ENCODE measurements at regions not wholly inside any gene's neighbourhood (a gene's known extent, or its start where the extent isn't known, plus 50 kb on each side); places are given as distances from the start of the nearest gene placed in this dataset.
"Not testable (repeated sequence)": the region's sequence is repeated elsewhere in the genome, so short reads cannot be mapped to it uniquely, and the experiment has no call there.

DNA sequence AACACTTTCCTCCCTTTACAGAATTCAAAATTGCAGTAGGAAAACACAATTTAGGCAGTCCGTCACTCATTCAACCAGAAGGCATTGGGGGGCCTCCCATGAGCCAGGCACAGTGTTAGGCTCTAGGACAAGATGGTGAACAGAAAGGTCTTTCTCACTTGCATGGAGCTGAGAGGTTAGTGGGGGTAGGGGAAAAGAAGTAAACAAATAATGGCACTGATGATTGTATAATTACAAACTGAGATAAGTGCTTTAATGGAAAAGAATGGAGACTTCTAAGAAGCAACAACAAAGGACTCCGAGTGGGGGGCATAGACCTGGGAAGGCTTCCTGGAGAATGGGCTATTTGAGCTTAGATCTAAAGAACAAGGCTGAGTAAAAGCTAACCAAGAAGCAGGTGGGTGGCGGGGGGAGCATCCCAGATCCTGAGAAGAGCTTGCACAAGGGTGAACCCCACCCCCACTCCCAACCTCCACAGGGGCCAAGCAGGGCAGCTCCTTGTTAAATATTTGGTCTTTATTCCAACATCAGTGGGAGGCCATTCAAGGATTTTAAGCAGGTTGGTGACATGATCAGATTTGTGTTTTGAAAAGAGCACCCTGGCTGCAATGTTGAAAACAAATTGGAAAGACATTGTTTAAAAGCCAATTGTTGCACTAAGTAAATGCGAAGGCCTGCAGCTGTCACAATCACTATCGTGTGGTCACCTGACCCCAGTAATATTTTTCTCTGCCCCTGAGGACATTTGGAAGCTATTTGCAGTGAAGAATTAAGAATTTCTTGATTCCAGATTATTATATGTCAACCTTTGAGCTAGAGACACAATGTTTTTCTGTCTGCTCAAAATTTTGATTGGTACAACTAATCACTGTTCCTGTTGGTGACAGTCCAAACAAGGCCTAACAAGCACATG is 73.9 kb upstream of the EFNA5 start:
- peaks cover 6% of the 10 kb centered on the region for H3K9me3 ChIP-seq (ENCODE audit: control insufficient read depth, insufficient read depth, low read depth, low read length)
- no peaks in the 10 kb centered on the region for H3K27me3 ChIP-seq (ENCODE audit: control insufficient read depth, insufficient read depth, low read length)
- no peaks in the 10 kb centered on the region for H3K36me3 ChIP-seq (ENCODE audit: control insufficient read depth, insufficient read depth, low read length)
- H3K4me3 ChIP-seq (ENCODE audit: low read depth, low read length) = no peak overlapping the region
- H3K9ac ChIP-seq (ENCODE audit: low read length) = no peak overlapping the region
- H3K4me1 ChIP-seq (ENCODE audit: control insufficient read depth, insufficient read depth, low read length) = 0 out of 2 replicates have a peak, but pooled peaks cover 16% of the 10 kb centered on the region
- no peak overlapping the region for H3K27ac ChIP-seq (ENCODE audit: low read depth, low read length)

DNA sequence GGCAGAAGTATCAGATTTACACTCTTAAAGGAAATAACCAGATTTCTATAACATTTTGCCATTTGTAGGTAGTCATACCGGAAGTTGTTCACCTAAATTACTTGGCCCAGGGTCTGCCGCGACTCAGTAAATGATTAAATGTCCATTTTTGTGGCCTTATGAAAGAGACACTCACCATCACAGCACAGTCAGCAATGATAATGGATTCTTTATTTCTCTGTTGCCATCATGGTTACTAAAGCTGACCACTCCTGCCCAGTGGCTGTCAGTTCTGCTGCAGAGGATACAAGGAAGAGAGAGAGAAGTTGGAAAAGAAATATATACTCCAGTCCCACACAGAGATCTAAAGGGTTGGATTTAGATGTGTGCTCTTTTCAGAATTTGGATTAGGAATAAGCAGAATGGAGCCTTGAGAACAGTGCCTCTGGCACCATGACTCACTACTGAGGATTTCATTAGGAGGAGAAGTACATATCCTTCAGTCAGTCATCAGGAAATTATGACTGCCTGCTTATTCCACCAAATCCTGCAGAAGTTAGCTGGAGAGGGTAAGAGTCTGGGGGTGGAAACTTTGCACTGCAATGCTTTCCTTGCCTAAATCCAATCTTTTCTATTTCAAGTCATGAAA is 72.8 kb upstream of the EFNA5 start:
- Histone ChIP-seq H3K9me3 (ENCODE audit: control insufficient read depth, insufficient read depth, low read depth, low read length) (peaks cover 6% of the 10 kb centered on the region), H3K4me1 (ENCODE audit: control insufficient read depth, insufficient read depth, low read length) (0 out of 2 replicates have a peak, but pooled peaks cover 16% of the 10 kb centered on the region), H3K4me3 (ENCODE audit: low read depth, low read length) (no peak overlapping the region), H3K36me3 (ENCODE audit: control insufficient read depth, insufficient read depth, low read length) (no peaks in the 10 kb centered on the region), H3K27me3 (ENCODE audit: control insufficient read depth, insufficient read depth, low read length) (no peaks in the 10 kb centered on the region), H3K27ac (ENCODE audit: low read depth, low read length) (no peak overlapping the region), H3K9ac (ENCODE audit: low read length) (no peak overlapping the region)

DNA sequence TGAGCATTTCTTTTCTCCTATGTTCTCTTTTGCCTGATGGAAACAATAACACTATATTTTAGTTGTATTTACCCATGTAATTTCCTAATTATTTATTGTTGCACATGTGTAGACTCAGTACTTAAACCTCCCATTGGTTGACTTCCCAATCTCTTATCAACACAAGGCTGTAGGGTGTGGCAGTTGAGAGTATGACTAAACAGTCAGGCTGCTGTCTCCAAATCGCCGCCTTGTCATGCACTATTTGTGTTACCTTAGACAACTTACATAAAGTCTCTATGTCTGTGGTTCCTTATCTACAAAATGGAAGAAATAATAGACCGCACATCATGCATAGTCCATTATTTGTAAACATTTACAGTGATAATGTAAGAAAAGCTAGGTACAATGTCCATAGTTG is 68.9 kb upstream of the EFNA5 start:
- Histone ChIP-seq H3K4me1 (ENCODE audit: control insufficient read depth, insufficient read depth, low read length) (0 out of 2 replicates have a peak, but pooled peaks cover 4% of the 10 kb centered on the region), H3K27ac (ENCODE audit: low read depth, low read length) (no peak overlapping the region), H3K4me3 (ENCODE audit: low read depth, low read length) (no peak overlapping the region), H3K27me3 (ENCODE audit: control insufficient read depth, insufficient read depth, low read length) (no peaks in the 10 kb centered on the region), H3K9me3 (ENCODE audit: control insufficient read depth, insufficient read depth, low read depth, low read length) (peaks cover 6% of the 10 kb centered on the region), H3K36me3 (ENCODE audit: control insufficient read depth, insufficient read depth, low read length) (no peaks in the 10 kb centered on the region), H3K9ac (ENCODE audit: low read length) (no peak overlapping the region)

DNA sequence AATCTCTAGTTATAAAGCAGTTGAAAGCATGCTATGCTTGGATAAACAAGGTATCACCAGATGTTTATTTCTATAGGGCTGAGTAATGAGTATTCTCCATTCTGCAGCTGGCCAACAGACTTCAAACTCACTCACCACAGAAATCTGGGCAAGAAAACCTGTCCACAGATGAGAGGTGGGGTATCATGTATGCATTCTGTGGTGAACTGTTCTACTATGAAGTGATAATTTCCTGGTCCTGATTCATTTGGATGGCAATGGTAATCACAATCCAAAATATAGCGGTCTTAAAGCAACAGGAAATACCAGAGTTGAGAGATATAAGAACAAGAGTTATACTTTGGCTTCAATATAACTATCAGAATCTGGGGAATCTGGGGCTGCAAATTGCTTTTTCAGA is 65.9 kb upstream of the EFNA5 start:
- Histone ChIP-seq H3K27ac (ENCODE audit: low read depth, low read length) (no peak overlapping the region), H3K36me3 (ENCODE audit: control insufficient read depth, insufficient read depth, low read length) (no peaks in the 10 kb centered on the region), H3K4me1 (ENCODE audit: control insufficient read depth, insufficient read depth, low read length) (no peaks in the 10 kb centered on the region), H3K9ac (ENCODE audit: low read length) (no peak overlapping the region), H3K4me3 (ENCODE audit: low read depth, low read length) (no peak overlapping the region), H3K9me3 (ENCODE audit: control insufficient read depth, insufficient read depth, low read depth, low read length) (peaks cover 4% of the 10 kb centered on the region), H3K27me3 (ENCODE audit: control insufficient read depth, insufficient read depth, low read length) (no peaks in the 10 kb centered on the region)

DNA sequence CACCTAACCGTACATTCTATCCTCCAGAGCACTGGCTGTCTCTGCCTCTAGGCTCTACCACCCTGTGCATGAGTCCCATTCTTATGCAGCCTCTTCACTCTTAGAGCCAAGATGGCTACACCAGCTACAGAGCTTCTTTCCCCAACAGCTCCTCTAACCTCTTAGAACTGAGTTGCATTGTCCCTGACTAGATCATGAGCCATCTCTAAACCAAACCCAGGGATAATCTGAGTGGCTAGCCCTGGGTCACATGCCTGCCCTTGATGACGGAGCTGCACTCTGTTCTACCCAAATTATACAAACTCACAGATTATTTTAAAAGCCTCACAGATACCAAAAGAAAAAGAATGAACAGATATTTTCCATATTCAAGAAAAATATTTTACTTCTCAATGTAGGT is 65.4 kb upstream of the EFNA5 start:
- H3K9me3 ChIP-seq (ENCODE audit: control insufficient read depth, insufficient read depth, low read depth, low read length); H3K4me3 ChIP-seq (ENCODE audit: low read depth, low read length); H3K36me3 ChIP-seq (ENCODE audit: control insufficient read depth, insufficient read depth, low read length); H3K27ac ChIP-seq (ENCODE audit: low read depth, low read length); H3K27me3 ChIP-seq (ENCODE audit: control insufficient read depth, insufficient read depth, low read length); H3K4me1 ChIP-seq (ENCODE audit: control insufficient read depth, insufficient read depth, low read length); H3K9ac ChIP-seq (ENCODE audit: low read length): not testable (repeated sequence)

DNA sequence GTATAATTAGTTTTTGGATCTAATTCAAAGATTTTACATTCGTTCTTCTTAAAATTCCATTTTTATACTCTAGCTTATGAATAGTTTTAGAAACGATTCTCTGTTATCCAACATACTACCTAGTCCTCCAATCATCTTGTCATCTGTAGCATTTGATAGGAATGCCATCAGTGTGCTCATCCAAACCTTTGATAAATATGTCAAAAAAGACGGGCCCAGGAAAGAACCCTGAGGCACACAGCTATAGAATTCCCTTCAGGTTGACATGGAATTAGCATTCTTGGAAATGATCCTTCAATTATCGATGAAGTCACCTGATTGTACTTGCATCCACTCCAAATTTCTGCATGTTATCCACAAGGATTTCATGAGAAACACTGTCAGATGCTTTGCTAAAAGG is 64.8 kb upstream of the EFNA5 start:
- Histone ChIP-seq H3K9ac (ENCODE audit: low read length) (no peak overlapping the region), H3K36me3 (ENCODE audit: control insufficient read depth, insufficient read depth, low read length) (no peaks in the 10 kb centered on the region), H3K27ac (ENCODE audit: low read depth, low read length) (no peak overlapping the region), H3K27me3 (ENCODE audit: control insufficient read depth, insufficient read depth, low read length) (no peaks in the 10 kb centered on the region), H3K4me1 (ENCODE audit: control insufficient read depth, insufficient read depth, low read length) (no peaks in the 10 kb centered on the region), H3K4me3 (ENCODE audit: low read depth, low read length) (no peak overlapping the region), H3K9me3 (ENCODE audit: control insufficient read depth, insufficient read depth, low read depth, low read length) (no peaks in the 10 kb centered on the region)

DNA sequence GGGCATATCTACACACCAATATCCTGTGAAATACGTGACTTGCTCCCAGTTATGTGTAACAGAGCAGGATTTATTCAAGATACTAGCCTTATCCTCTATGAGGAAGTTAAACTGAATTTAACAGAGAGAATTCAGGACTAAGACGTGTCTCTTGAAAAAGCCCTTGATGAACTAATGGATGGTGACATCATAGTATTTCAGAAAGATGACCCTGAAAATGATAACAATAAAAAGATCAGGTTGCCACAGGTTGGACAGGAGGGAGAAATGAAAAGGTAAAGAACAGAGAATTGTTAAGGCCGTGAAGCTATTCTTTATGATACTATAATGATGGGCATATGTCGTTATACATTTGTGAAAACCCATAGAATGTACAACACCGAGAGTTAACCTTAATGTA is 56.2 kb upstream of the EFNA5 start:
- Histone ChIP-seq H3K9me3 (ENCODE audit: control insufficient read depth, insufficient read depth, low read depth, low read length) (no peaks in the 10 kb centered on the region), H3K27me3 (ENCODE audit: control insufficient read depth, insufficient read depth, low read length) (no peaks in the 10 kb centered on the region), H3K9ac (ENCODE audit: low read length) (no peak overlapping the region), H3K36me3 (ENCODE audit: control insufficient read depth, insufficient read depth, low read length) (no peaks in the 10 kb centered on the region), H3K27ac (ENCODE audit: low read depth, low read length) (no peak overlapping the region), H3K4me1 (ENCODE audit: control insufficient read depth, insufficient read depth, low read length) (no peaks in the 10 kb centered on the region), H3K4me3 (ENCODE audit: low read depth, low read length) (no peak overlapping the region)

DNA sequence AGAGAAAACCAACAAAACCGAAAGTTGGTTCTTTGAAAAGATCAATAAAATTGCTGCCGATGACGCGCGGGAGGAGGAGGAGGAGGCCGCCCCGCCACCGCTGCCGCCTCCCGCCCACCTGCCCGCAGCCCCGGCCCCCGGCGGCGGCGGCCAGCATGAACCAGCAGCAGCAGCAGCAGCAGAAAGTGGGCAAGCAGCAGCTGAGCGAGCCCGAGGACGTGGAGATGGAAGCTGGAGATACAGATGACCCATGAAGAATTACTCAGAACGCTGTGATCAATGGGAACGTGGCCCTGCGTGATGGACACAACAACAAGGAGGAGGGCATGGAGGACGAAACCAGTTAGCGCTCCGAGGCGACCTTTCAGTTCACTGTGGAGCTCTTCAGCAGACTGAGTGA is 53.9 kb upstream of the EFNA5 start:
- H3K9ac ChIP-seq (ENCODE audit: low read length) = no peak overlapping the region
- H3K4me3 ChIP-seq (ENCODE audit: low read depth, low read length) = no peak overlapping the region

DNA sequence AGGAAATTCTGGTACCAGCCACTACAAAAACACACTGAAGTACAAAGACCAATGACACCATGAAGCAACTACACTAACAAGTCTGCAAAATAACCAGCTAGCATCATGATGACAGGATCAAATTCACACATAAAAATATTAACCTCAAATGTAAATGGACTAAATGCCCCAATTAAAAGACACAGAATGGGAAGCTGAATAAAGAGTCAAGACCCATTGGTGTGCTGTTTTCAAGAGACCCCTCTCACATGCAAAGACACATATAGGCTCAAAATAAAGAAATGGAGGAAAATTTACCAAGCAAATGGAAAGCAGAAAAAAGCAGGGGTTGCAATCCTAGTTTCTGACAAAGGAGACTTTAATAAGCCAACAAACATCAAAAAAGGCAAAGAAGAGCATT is 50.5 kb upstream of the EFNA5 start:
- H3K9ac ChIP-seq (ENCODE audit: low read length); H3K36me3 ChIP-seq (ENCODE audit: control insufficient read depth, insufficient read depth, low read length); H3K9me3 ChIP-seq (ENCODE audit: control insufficient read depth, insufficient read depth, low read depth, low read length); H3K27me3 ChIP-seq (ENCODE audit: control insufficient read depth, insufficient read depth, low read length); H3K4me3 ChIP-seq (ENCODE audit: low read depth, low read length); H3K27ac ChIP-seq (ENCODE audit: low read depth, low read length); H3K4me1 ChIP-seq (ENCODE audit: control insufficient read depth, insufficient read depth, low read length): not testable (repeated sequence)

More for the DNA sequence above, 53.9 kb upstream of the EFNA5 start:
- Histone ChIP-seq H3K27ac (ENCODE audit: low read depth, low read length) (no peak overlapping the region), H3K36me3 (ENCODE audit: control insufficient read depth, insufficient read depth, low read length) (no peaks in the 10 kb centered on the region), H3K9me3 (ENCODE audit: control insufficient read depth, insufficient read depth, low read depth, low read length) (no peaks in the 10 kb centered on the region; the same call in 1 of the 2 replicates), H3K27me3 (ENCODE audit: control insufficient read depth, insufficient read depth, low read length) (no peaks in the 10 kb centered on the region), H3K4me1 (ENCODE audit: control insufficient read depth, insufficient read depth, low read length) (no peaks in the 10 kb centered on the region)

Data from HUES6 (cell line).